AG08395 (cell line): ENCODE measurements at regions not wholly inside any gene's neighbourhood (a gene's known extent, or its start where the extent isn't known, plus 50 kb on each side); places are given as distances from the start of the nearest gene placed in this dataset.
"Not testable (repeated sequence)": the region's sequence is repeated elsewhere in the genome, so short reads cannot be mapped to it uniquely, and the experiment has no call there.

Experiments used
- DNase-seq: peaks from one replicate; pipeline ENCODE4 v3.0.0; 2012; ENCODE audit warnings: mixed read lengths, low spot score

DNA sequence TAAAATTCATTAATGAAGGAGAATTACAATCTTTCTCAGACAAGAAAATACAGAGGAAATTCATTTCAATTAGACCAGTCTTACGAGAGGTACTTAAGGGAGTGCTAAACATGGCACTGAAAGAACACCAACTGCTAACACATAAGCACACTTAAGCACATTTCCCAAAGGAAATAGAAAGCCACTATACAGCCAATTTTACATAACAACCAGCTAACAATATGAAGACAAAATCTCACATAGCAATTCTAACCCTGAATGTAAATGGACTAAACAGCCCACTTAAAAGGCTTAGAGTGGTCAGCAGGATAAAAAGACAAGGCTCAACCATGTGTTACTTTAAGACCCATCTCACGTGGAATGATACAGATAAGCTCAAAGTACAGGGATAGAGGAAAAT lies 339.5 kb upstream of the LUZP2 start:
- DNase-seq = no peak

DNA sequence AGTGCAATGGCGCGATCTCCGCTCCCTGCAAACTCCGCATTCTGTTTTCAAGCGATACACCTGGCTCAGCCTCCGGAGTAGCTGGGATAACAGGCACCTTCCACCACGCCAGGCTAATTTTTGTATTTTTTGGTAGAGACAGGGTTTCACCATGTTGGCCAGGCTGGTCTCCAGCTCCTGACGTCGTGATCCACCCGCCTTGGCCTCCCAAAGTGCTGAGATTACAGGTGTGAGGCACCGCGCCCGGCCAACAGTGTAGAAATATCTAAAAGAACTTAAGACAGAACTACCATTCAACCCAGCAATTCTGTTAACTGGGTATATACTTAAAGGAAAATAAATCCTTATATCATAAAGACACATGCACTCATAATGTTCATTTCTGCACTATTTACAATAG lies 335.3 kb upstream of the LUZP2 start:
- DNase-seq = no peak

DNA sequence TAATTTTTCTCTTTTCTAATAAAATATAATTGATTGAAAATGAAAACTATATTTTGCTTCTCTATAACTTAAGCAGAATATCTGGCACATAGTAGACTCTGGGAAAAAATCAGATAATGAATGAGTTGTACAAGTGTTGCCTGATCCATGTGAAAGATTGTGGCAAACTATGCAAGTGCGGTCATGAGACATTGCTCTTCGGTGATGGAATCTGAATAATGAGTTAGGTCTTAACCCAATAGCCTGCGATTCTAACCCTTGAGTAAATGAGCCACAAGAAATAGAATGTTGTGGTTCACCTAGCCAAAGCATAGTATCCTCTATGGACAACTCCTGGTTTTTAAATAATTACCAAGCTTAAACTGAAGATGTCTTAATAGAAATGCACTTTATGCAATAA lies 333.7 kb upstream of the LUZP2 start:
- DNase-seq = no peak

DNA sequence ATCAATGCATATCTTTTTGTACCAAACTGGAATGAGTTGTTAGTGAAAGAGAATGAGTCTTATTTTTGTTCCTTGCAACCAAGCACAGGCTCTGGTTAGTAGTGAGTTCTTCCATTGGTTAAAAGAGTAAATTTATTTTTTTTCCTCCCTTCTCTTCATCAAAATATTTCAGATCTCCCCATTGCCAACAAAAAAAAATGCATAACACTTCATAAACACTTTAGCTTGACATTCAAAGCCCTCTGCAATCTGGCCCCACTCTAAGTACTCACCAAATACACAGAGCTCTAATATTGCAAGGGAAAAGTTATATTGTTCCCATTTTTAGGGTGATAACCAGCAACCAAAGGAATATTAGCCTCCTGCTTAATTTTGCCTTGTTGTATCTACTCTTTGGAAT lies 333.0 kb upstream of the LUZP2 start:
- DNase-seq = no peak

DNA sequence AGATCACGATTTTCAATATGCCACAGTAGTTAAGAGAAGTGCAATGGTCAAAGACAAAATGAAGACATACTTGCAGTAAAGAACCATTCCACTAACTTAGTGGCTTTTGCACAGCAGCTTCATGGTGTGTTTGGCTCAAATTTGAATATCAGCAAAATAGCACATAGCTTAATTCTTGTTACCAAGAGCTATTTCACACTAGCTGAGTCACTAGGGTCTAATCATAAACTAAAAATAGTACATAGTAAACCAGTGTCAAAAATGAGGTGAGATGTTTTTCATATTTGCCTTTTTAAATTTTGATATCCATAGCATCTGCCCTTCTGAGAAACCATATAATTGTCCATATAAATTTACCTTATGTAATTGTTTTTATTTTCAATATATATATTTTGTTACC lies 325.0 kb upstream of the LUZP2 start:
- DNase-seq = no peak

DNA sequence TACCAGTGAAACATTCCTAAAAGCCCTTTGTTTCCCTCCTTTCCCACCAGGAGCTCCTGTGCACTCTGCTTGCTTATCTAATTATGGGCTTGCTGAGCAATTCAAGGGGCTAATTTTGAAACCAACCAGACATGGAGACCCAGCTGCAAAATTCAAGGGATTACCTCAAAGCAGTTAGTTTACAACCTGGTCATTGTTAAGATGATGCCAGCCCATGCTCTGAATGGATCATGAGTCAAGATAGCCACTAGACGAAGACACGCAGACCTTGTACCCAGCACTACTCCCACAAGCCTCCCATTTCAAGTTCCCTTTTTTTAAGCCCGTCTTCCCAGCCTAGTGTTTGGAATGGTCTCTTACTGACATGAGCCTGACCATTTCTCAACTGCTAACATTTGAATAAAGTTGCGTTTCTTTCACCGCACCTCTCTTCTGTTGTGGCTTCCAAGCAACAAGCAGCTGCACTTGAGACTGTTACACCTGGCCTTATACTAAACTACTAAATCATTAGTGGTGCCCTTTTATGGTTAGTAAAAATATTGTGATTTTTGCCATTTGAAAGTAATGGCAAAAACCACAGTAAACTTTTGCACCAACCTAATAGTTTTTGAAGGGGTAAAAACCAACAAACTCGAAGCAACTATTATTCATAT lies 315.3 kb upstream of the LUZP2 start:
- no peak for DNase-seq

DNA sequence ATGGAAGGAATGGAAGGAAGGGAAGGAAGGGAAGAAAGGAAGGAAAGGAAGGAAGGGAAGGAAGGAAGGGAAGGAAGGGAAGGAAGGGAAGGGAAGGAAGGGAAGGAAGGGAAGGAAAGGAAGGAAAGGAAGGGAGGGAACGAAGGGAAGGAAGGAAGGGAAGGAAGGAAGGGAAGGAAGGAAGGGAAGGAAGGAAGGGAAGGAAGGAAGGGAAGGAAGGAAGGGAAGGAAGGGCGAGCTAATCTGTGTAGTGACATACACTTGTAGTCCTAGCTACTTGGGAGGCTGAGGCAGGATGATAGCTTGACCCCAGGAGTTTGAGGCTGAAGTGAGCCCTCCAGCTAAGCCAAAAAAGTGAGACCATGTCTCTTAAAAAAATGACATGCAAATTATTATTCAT lies 311.3 kb upstream of the LUZP2 start:
- not testable (repeated sequence) for DNase-seq

DNA sequence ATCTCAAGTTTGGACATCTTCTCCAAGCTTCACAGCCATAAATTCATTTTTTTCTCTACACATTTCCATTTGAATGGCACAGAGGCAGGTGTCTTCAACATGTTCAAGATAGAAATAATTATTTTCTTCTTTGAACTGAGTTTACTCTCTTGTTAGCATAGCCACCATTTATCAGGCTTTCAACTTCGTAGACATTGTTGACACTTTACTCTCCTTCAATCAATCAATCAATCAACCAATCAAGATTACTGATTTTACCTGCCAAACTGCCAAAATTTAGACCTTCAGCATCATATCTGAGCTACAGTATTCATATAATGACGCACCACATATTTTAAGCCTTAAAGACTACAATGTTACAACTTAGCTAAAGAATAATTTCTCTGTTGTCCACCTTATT lies 300.1 kb upstream of the LUZP2 start:
- DNase-seq = no peak

DNA sequence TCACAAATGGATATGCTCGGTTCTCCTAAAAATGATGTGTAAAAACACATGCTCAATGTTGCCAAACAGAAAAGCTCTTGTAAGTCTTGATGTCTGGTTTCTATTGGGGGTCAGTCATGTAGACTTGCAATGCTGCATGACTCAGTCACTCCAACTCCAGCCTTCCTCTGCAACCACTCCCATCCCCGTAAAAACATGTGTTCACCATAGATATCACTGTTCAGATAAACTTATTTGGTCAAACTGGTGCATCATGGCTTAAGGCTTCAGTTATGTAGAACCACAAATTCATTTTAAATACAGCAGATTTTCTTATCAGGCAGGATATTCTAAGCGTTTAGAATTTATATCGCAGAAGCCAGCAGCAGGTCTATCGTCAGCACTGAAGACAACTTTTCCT lies 298.4 kb upstream of the LUZP2 start:
- DNase-seq = no peak

DNA sequence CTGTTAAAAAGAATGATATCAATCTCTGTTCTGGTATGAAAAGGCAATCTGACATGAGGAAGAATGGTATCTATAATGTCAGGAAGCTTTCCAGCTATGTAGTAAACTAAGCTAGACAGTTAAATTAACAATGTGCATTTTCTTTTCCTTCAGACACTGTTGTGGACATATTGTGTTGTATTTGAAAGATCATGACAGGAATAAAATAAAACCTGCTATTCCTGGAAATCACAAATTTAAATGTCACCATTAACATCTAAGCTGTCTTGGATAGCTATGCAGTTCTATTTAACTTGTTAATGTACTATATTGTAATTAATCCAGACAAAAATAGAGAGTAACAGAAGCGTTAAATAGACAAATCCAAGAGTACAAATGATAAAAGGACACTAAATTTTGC lies 297.4 kb upstream of the LUZP2 start:
- DNase-seq = no peak

DNA sequence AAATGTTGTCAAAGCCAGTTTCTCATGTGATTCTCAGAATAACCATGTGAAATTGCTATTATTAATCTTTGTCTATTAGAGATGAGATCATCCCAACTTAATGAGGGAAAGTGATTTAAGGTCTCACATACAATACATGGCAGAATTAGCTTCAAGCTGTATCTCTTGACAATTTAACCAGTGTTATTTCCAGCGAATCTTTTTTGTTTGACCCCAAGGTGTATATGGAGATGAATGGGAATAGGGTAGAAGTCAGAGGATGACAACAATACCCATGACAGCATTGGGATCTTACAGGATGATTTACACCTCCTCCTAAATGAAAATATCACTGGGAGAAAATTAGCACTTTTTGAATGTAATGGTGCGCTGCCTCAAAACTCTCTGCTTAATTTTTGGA lies 290.8 kb upstream of the LUZP2 start:
- DNase-seq = no peak

DNA sequence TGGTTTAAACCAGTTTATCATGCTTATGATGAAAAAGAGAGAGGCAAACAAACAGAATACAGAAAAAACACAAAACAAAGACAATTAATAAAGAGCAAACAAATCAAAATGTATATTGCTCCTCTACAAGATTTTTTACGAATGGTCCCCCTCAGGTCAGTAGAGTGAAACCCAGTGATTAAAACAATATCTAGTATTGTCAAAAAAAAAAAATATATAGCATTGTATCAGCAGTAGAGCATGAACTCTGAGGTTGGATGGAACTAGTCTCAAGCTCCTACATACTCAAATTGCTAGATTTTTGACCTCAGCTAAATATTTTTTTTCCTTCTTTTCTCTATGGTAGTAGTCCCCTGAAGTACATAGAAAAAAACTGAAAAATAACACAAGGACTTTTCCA lies 290.3 kb upstream of the LUZP2 start:
- no peak for DNase-seq

DNA sequence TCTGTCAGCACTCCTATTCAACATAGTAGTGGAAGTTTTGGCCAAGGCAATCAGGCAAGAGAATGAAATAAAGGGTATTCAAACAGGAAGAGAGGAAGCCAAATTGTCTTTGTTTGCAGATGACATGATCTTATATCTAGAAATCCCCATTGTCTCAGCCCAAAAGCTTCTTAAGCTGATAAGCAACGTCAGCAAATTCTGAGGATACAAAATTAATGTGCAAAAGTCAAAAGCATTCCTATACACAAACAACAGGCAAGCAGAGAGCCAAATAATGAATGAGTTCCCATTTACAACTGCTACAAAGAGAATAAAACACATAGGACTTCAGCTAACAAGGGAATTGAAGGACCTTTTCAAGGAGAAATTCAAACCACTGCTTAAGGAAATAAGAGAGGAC lies 280.4 kb upstream of the LUZP2 start:
- DNase-seq = no peak

DNA sequence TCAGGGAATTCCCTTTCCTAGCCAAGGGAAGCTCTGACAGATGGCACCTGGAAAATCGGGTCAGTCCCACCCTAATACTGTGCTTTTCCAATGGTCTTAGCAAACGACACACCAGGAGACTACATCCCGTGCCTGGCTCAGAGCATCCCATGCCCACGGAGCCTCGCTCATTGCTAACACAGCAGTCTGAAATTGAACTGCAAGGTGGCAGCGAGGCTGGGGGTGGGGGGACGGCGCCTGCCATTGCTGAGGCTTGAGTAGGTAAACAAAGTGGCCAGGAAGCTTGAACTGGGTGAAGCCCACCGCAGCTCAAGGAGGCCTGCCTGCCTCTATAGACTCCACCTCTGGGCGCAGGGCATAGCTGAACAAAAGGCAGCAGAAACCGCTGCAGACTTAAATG lies 279.5 kb upstream of the LUZP2 start:
- not testable (repeated sequence) for DNase-seq

DNA sequence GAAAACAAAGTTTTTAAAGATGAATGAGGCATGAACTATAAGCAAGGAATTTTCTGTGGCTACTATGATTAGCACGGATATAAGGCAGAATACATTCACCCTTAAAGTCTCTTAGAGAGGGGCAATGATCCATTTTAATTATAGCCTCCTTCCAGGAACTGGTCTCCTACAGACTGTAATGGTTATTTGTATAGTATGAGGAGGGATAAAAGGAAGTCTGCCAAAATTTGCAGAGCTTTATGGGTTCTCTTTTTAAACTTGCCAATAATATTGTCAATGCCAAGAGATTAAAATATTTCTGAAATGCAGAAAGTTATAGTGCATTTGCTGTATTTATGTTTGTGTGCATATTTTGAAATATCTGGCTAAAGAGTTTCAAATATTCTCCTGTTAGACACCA lies 271.4 kb upstream of the LUZP2 start:
- no peak for DNase-seq

DNA sequence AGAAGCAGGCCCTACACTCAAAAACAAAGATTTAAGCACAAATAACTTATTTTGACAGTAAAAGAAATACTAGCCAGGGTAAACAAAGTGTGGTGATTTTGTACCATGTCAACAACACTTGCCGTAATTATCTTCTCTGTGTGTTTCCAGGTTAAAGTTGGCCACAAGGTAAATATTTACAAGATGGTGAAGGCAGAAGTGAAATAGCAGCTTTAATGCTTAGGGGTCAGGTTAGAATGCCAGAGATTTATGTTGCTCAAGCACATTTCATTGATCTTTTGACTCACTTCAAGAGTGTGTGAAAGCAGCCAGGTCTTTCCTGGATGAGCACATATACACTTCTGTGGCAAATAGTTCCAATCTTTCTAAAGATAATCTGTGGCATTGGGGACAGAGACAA lies 270.2 kb upstream of the LUZP2 start:
- DNase-seq = no peak

DNA sequence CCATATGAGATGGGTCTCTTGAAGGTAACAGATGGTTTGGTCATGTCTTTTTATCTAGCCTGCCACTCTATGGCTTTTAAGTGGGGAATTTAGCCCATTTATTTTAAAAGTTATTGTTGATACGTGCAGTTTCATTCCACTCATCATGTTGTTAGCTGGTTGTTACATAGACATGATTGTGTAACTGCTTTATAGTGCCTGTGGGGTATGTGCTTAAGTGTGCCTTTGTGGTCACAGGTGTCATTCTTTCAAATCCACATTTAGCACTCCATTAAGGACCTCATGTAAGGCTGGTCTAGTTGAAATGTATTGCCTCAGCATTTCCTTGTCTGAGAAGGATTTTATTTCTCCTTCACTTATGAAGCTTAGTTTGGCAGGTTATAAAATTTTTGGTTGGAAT lies 263.8 kb upstream of the LUZP2 start:
- DNase-seq = no peak

DNA sequence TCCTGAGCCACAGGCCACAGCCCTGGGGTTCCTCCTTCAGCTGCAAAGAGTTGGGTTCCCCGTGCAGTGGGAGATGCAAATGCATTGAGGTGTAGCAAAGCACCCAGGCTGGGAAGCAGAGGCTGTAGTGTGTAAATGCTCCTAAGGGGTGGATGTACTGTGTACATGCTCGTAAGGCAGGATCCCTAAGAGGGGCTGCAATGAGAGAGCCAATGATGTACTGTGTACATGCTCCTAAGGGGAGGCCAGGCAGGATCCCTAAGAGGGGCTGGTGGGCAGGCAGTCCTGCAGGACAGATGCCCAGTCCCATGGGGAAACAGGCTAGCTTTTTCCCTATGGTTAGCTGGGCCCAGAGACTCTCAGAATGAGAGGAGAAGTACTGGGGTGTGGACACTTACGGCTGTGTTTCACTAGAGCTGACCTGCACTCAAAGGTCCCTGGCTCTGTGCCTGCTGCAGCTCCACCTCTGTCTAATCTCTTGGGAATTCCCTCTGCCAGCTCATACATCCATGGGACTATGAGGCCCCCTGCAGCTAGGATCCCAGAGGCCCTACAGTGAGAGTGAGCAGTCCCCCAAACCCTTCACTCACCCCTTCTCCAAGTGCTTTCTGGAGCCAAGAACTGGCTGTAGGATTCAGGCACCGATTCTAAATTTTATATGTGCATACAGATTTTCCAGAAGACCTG lies 261.9 kb upstream of the LUZP2 start:
- no peak for DNase-seq

DNA sequence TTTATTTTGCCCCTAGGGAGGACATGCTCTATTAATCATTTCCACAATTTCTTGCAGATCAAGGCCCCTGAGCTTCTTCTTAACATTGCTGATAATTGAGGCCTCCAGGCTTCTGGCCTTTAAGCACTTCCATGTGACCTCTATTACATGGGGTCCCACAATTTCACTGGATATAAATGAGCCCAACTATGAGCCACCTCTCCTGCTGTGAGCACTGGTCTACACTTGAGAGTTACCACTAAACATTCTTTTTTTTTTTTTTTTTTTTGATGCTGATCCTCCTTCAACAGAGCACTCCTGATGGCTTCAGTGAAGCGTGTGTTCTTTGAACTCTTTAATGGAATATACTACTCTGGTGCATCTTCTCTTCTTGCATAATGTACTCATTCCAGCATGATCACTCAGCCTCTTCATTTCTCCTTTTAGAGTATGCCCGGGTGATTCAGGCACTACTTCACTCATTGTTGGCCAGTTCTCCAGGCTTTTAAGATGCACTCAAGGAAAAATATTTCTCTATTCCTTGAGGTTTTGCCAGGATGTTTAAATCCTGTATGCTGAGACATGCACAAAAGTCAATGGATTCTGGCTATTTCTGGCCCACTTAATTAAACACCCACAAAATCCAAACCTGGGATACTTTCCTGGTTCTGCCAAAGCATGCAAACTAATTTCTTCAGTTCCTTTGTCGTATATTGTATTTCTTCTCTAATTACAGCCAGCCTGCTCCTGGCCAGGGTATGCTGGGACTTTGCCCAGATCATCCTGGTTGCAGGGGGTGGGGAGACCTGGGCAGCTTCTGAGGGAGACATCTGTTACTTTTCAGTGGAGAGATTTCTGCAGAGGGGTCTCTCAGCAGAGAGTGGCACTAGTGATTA lies 257.8 kb upstream of the LUZP2 start:
- peak; percentile 77 for DNase-seq

DNA sequence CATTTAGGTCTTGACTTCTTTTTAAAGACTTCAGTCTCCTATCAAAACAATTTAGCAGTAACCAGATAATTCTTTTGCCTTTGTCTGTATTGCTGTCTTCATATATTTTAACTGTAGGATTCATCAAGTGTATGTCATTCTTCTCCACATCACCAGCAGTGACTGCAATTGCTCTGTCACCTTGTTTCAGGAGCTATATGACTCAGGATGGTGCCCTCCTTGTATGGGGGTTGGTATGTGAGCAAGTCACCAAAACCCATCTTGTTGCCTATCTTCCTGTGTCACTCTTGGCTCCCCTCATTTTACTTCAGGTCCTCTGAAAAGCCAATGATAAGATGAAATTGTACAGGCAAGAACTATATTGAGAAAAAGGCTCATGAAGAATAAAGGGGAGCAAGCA lies 256.9 kb upstream of the LUZP2 start:
- no peak for DNase-seq

DNA sequence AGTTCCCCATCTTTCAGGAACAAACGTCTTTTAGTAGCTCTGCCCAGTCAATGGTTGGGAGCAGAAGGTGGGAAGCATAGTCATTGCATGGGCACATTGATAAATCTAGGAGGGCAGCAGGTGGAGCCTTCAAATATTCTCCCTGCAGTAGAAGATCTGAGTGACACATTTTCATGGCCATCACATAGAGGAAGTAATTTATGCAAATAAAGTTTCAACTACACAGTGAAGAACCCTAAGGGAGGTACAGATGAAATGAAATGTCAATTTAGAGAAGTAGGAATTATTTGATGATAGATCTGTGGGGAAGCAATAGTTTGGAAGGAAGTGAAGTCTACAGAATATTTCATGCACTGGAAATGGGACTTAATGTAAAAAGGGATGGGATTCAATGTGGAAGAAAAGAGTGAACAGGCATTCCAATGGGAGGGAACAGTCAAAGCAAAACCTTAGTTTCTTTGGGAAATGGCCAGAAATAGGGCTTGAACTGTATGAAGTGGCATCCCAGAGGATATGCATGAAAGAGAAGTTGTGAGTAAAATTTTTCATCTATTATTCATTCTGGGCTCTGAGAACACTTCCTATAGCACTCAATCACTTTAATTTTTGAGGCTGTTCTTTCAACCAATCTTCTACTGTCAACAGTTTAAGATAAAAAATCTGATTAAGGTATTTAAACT lies 256.2 kb upstream of the LUZP2 start:
- DNase-seq = no peak

DNA sequence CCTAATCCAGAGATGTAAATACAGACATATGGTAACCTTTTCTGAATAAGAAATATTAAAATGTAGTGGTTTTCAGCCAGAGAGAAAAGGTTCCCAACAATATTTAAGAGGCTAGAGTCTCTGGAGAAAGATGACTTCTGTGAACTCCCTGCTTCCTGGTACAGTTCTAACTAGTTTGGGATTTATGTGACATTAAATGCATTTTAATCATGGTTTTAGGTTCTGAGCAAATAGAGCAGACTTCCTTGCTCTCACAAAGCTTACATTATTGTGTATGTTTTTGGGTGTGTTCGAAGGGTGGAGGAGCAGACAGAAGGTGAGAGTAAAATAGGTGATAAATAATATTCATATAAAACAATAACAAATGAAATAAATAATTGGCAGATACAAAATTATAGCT lies 250.1 kb upstream of the LUZP2 start:
- no peak for DNase-seq

DNA sequence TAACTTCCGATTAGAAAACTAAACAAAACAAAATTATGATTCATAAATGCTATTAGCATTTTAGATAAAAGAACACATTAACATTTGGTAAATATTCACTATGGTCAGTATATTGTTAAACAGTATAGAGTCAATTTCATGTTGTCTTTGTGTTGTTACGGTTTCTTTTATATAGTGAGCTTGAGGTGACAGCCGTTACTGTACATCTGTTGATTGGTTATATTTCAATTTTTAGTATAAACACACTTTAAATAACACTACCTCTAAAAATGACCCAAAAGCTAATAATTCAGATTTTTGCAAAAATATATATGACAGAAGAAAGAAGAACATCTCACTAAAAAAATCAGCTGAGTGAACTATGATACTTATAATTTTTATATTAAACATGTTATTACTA lies 249.0 kb upstream of the LUZP2 start:
- DNase-seq = no peak
